Chondrocyte (in vitro differentiated cells): ENCODE measurements at regions not wholly inside any gene's neighbourhood (a gene's known extent, or its start where the extent isn't known, plus 50 kb on each side); places are given as distances from the start of the nearest gene placed in this dataset.

Source experiments
- DNase-seq: peaks from one replicate; pipeline ENCODE4 v3.0.0; 2021; ENCODE audit warnings: mixed read lengths, low spot score
- H3K27ac Mint-ChIP-seq: one replicate; pipeline ENCODE4 v1.8.0; 2021; ENCODE audit warnings: mild to moderate bottlenecking, moderate library complexity, mixed read lengths; ENCODE audit not compliant: unreplicated experiment
- H3K27me3 Mint-ChIP-seq: 2 replicates; pipeline ENCODE4 v1.8.0; 2021; ENCODE audit warnings: low read depth, mixed read lengths
- H3K36me3 Mint-ChIP-seq: 2 replicates; pipeline ENCODE4 v1.8.0; 2021; ENCODE audit warnings: low read depth, mixed read lengths
- H3K4me1 Mint-ChIP-seq: 2 replicates; pipeline ENCODE4 v1.8.0; 2021; ENCODE audit warnings: low read depth, mild to moderate bottlenecking, mixed read lengths
- H3K4me3 Mint-ChIP-seq: one replicate; pipeline ENCODE4 v1.8.0; 2021; ENCODE audit warnings: mild to moderate bottlenecking, moderate library complexity, mixed read lengths; ENCODE audit not compliant: unreplicated experiment
- H3K9me3 Mint-ChIP-seq: 2 replicates; pipeline ENCODE4 v1.8.0; 2021; ENCODE audit warnings: low read depth, mixed read lengths
- CTCF ChIP-seq: fragments of 200-600 bp; sonication (generic); IDR thresholded peaks from 2 replicates; pipeline ENCODE4 v1.5.0; 2021; ENCODE audit warnings: antibody characterized with exemption, mild to moderate bottlenecking, moderate library complexity

- H3K9me3 Mint-ChIP-seq = no peaks in the 10 kb centered on the region
- peak; percentile 61 for TF ChIP-seq CTCF
- H3K36me3 Mint-ChIP-seq = no peaks in the 10 kb centered on the region
- H3K27ac Mint-ChIP-seq = no peak overlapping the region
- no peak for DNase-seq
- H3K4me3 Mint-ChIP-seq = no peak overlapping the region
- peaks cover 24% of the 10 kb centered on the region for H3K4me1 Mint-ChIP-seq
- peaks cover 27% of the 10 kb centered on the region for H3K27me3 Mint-ChIP-seq
Observed at GRCh38 chr18:26653943-26654615, 105.7 kb upstream of the KCTD1 start.

DNA sequence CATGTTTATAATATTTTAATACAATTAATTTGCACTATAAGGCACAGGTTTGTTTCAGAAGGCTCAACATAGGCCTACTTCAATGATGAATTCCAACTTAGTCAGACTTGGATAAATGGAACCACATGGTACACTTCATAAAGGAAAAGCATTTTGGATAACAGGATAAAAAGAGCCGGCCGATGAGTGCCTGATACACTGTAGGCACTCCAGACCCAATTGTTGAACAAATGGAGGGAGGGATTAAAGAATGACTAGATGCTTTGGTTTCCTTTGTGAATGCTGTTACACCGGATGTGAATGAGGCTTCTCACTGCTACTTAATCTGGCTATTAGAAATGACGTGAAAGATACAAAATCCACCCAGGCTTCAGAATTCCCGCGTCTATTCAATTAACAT is 104.1 kb upstream of the KCTD1 start:
- H3K27ac Mint-ChIP-seq = no peak overlapping the region
- no peak for DNase-seq
- H3K4me1 Mint-ChIP-seq = peaks cover 15% of the 10 kb centered on the region
- peaks cover 24% of the 10 kb centered on the region for H3K27me3 Mint-ChIP-seq
- no peaks in the 10 kb centered on the region for H3K9me3 Mint-ChIP-seq
- H3K36me3 Mint-ChIP-seq = no peaks in the 10 kb centered on the region
- H3K4me3 Mint-ChIP-seq = no peak overlapping the region
- TF ChIP-seq CTCF = no peak

GRCh38 chr18:26650310-26651268 is 102.2 kb upstream of the KCTD1 start:
- no peak for TF ChIP-seq CTCF
- Mint-ChIP-seq H3K36me3 (no peaks in the 10 kb centered on the region), H3K4me1 (peaks cover 8% of the 10 kb centered on the region), H3K9me3 (no peaks in the 10 kb centered on the region), H3K27me3 (peaks cover 24% of the 10 kb centered on the region), H3K4me3 (no peak overlapping the region), H3K27ac (no peak overlapping the region)
- no peak for DNase-seq

- no peak for TF ChIP-seq CTCF
- Mint-ChIP-seq H3K27ac (no peak overlapping the region), H3K4me1 (no peaks in the 10 kb centered on the region), H3K9me3 (no peaks in the 10 kb centered on the region), H3K4me3 (no peak overlapping the region), H3K36me3 (no peaks in the 10 kb centered on the region), H3K27me3 (peaks cover 27% of the 10 kb centered on the region)
- DNase-seq = no peak
Observed at GRCh38 chr18:26649193-26649543, 100.8 kb upstream of the KCTD1 start.

- no peak overlapping the region for H3K27ac Mint-ChIP-seq
- TF ChIP-seq CTCF = no peak
- peaks cover 30% of the 10 kb centered on the region for H3K27me3 Mint-ChIP-seq
- no peaks in the 10 kb centered on the region for H3K9me3 Mint-ChIP-seq
- H3K4me1 Mint-ChIP-seq = no peaks in the 10 kb centered on the region
- no peak overlapping the region for H3K4me3 Mint-ChIP-seq
- DNase-seq = no peak
- H3K36me3 Mint-ChIP-seq = no peaks in the 10 kb centered on the region
Observed at GRCh38 chr18:26648509-26649192, 100.3 kb upstream of the KCTD1 start.
